Right lobe of liver (tissue), 4 donors: ENCODE measurements at regions not wholly inside any gene's neighbourhood (a gene's known extent, or its start where the extent isn't known, plus 50 kb on each side); places are given as distances from the start of the nearest gene placed in this dataset.

Experiments
- POLR2A ChIP-seq: fragments of 450-650 bp; IDR thresholded peaks from one replicate; pipeline ENCODE4 v1.6.1; 2017; ENCODE audit warnings: antibody characterized with exemption, mild to moderate bottlenecking
- TF ChIP-seq, protein P1 (sequence below), 4 donors: fragments of 200-600 bp in 3 of 4; fragments of 450-650 bp in 1 of 4; IDR thresholded peaks; one replicate each; pipeline versions ENCODE4 v1.5.1 to v1.8.0; 2016 to 2022; ENCODE audit warnings: antibody characterized with exemption in 4 of 4, mild to moderate bottlenecking in 2 of 4
- donor health status: DM: no; HTN: no; CAD: no.
- donor health status: DM: no; HTN: no; CAD: no.
- donor health status: DM: no; HTN: yes; CAD: no.

DNA sequence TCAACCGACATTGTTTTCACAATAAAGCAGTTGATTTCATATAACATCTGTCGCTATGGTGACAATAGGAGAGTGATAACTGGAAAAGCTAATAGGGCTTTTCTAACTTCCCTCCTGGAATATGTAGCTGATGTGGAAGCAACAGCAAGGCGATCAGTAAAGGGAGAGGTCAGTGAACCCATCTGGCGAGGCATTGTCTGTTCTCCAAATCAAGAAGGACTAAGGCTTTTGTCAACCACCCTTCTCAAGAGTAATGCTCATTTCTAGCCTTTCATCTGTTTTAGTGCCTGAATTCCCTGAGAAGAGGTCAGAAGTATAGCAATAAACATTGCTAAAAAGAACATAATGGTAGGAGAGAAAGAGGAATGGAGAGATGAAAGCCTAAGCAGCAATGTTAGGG lies 201.3 kb downstream of the AKAP7 start:
- TF ChIP-seq, protein P1, sequence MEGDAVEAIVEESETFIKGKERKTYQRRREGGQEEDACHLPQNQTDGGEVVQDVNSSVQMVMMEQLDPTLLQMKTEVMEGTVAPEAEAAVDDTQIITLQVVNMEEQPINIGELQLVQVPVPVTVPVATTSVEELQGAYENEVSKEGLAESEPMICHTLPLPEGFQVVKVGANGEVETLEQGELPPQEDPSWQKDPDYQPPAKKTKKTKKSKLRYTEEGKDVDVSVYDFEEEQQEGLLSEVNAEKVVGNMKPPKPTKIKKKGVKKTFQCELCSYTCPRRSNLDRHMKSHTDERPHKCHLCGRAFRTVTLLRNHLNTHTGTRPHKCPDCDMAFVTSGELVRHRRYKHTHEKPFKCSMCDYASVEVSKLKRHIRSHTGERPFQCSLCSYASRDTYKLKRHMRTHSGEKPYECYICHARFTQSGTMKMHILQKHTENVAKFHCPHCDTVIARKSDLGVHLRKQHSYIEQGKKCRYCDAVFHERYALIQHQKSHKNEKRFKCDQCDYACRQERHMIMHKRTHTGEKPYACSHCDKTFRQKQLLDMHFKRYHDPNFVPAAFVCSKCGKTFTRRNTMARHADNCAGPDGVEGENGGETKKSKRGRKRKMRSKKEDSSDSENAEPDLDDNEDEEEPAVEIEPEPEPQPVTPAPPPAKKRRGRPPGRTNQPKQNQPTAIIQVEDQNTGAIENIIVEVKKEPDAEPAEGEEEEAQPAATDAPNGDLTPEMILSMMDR (IDR thresholded peaks at IDR 0.05) = no peak
- TF ChIP-seq POLR2A = no peak
